ENCODE measurements at regions not wholly inside any gene's neighbourhood (a gene's known extent, or its start where the extent isn't known, plus 50 kb on each side); places are given as distances from the start of the nearest gene placed in this dataset.

- no peak for ATAC-seq
- WGBS, 2 donors = 79 to 84% methylated on average over 1 of the region's 1 CpG
- H3K4me3 ChIP-seq = no peak overlapping the region
- no peaks in the 10 kb centered on the region for H3K36me3 ChIP-seq
- no peaks in the 10 kb centered on the region for H3K9me3 ChIP-seq
- intact Hi-C loops (cut with DNase I) = no loop called here
- DNase-seq = no peak
- no peaks in the 10 kb centered on the region for H3K4me1 ChIP-seq
- no peak for TF ChIP-seq CTCF (IDR thresholded peaks at IDR 0.05)
- H3K27me3 ChIP-seq = no peaks in the 10 kb centered on the region
- H3K27ac ChIP-seq = no peak overlapping the region
Observed at GRCh38 chr4:182048871-182049270, 194.3 kb upstream of the TENM3 start.

- no peak for DNase-seq
- no peaks in the 10 kb centered on the region for H3K9me3 ChIP-seq
- intact Hi-C loops (cut with DNase I) = no loop called here
- H3K27me3 ChIP-seq = no peaks in the 10 kb centered on the region
- no peaks in the 10 kb centered on the region for H3K36me3 ChIP-seq
- H3K4me1 ChIP-seq = no peaks in the 10 kb centered on the region
- no peak for TF ChIP-seq CTCF (IDR thresholded peaks at IDR 0.05)
- no peak for ATAC-seq
- H3K4me3 ChIP-seq = no peak overlapping the region
- WGBS, 2 donors = 59 to 60% methylated on average over 6 of the region's 6 CpGs
- H3K27ac ChIP-seq = no peak overlapping the region
Observed at GRCh38 chr4:182056866-182057265, 186.3 kb upstream of the TENM3 start.

- Histone ChIP-seq H3K9me3 (no peaks in the 10 kb centered on the region), H3K27ac (no peak overlapping the region), H3K4me3 (no peak overlapping the region), H3K36me3 (no peaks in the 10 kb centered on the region), H3K4me1 (no peaks in the 10 kb centered on the region), H3K27me3 (peaks cover 0 to 4% (median 0%) of the 10 kb centered on the region in 7 donors)
- intact Hi-C loops (cut with DNase I) = no loop called here
- TF ChIP-seq CTCF (IDR thresholded peaks at IDR 0.05) = no peak
- DNase-seq = no peak
- no peak for ATAC-seq
- 74 to 77% methylated on average over 3 of the region's 3 CpGs for WGBS, 2 donors
Observed at GRCh38 chr4:182062458-182062857, 180.7 kb upstream of the TENM3 start.

GRCh38 chr4:182062936-182063335, 180.3 kb upstream of the TENM3 start:
- H3K27ac ChIP-seq = no peak overlapping the region
- no peak for TF ChIP-seq CTCF (IDR thresholded peaks at IDR 0.05)
- ATAC-seq = no peak
- H3K27me3 ChIP-seq = peaks cover 0 to 6% (median 0%) of the 10 kb centered on the region in 7 donors
- intact Hi-C loops (cut with DNase I) = no loop called here
- H3K36me3 ChIP-seq = no peaks in the 10 kb centered on the region
- no peak overlapping the region for H3K4me3 ChIP-seq
- H3K4me1 ChIP-seq = no peaks in the 10 kb centered on the region
- H3K9me3 ChIP-seq = no peaks in the 10 kb centered on the region
- no peak for DNase-seq

- Histone ChIP-seq H3K27ac (no peak overlapping the region), H3K27me3 (peaks cover 0 to 6% (median 0%) of the 10 kb centered on the region in 7 donors), H3K4me1 (no peaks in the 10 kb centered on the region), H3K36me3 (no peaks in the 10 kb centered on the region), H3K9me3 (no peaks in the 10 kb centered on the region), H3K4me3 (no peak overlapping the region)
- ATAC-seq = no peak
- no peak for DNase-seq
- no peak for TF ChIP-seq CTCF (IDR thresholded peaks at IDR 0.05)
- 83 to 92% methylated on average over 2 of the region's 2 CpGs for WGBS, 2 donors
- intact Hi-C loops (cut with DNase I) = no loop called here
Observed at GRCh38 chr4:182063651-182064050, 179.6 kb upstream of the TENM3 start.
